Body of pancreas (tissue), 4 donors: ENCODE measurements at regions not wholly inside any gene's neighbourhood (a gene's known extent, or its start where the extent isn't known, plus 50 kb on each side); places are given as distances from the start of the nearest gene placed in this dataset.
A peak's percentile ranks its signal among the peaks of the same experiment; 100 is the strongest.

ENCODE experiments used
- ATAC-seq: fragments of 150-250 bp; one replicate; pipeline ENCODE4 v1.9.1; 2016
- DNase-seq, 4 donors: peaks; one replicate each; pipeline ENCODE4 v3.0.0-alpha.2; 2019
- H3K27ac ChIP-seq, 4 donors: fragments of 200-600 bp; sonication (generic); 1 replicate in 3 of 4; 2 replicates in 1 of 4; pipeline versions ENCODE4 v1.5.1 to v1.6.1; 2016 to 2019; ENCODE audit warnings: mild to moderate bottlenecking in 1 of 4, mixed read lengths in 1 of 4, moderate library complexity in 1 of 4
- H3K27me3 ChIP-seq, 2 donors: fragments of 200-600 bp; sonication (generic); one replicate each; pipeline ENCODE4 v1.6.0; 2016; ENCODE audit warnings: mild to moderate bottlenecking in 1 of 2
- H3K36me3 ChIP-seq, 2 donors: fragments of 200-600 bp; sonication (generic); replicated peaks in 1 of 2; 2 replicates each; pipeline ENCODE4 v1.5.1; 2016; ENCODE audit warnings: low read depth in 2 of 2; ENCODE audit not compliant: insufficient read depth in 1 of 2
- H3K4me1 ChIP-seq: fragments of 200-600 bp; sonication (generic); one replicate; pipeline ENCODE4 v1.6.0; 2016
- H3K4me3 ChIP-seq, 2 donors: fragments of 200-600 bp; sonication (generic); 1 replicate in 1 of 2; 2 replicates in 1 of 2; pipeline ENCODE4 v1.5.1; 2016 to 2019
- H3K9me3 ChIP-seq, 3 donors: fragments of 200-600 bp; sonication (generic); 1 replicate in 2 of 3; 2 replicates in 1 of 3; pipeline ENCODE4 v1.5.1; 2016
- CTCF ChIP-seq, 7 experiments: fragments of 450-650 bp in 4 of 7; fragments of 200-600 bp in 3 of 7; sonication (generic) in 3 of 7; IDR thresholded peaks; one replicate each; pipeline ENCODE4 v1.5.1; 2016 to 2019; ENCODE audit warnings: antibody characterized with exemption in 7 of 7
- POLR2A ChIP-seq, 3 donors: fragments of 450-650 bp; IDR thresholded peaks; one replicate each; pipeline ENCODE4 v1.6.1; 2016; ENCODE audit warnings: antibody characterized with exemption in 3 of 3, mild to moderate bottlenecking in 2 of 3
- WGBS, 2 donors: methylation state at CpG; one replicate each; pipeline ENCODE4 v1.1.5; 2017; 5-methylcytosine and 5-hydroxymethylcytosine counted together
- intact Hi-C: fragments of 100-400 bp; cut with DNase I; formaldehyde crosslinking; loops from one replicate; pipeline ENCODE4 v1.15.1; 2023

- H3K4me3 ChIP-seq, result no peak overlapping the region
- no peaks in the 10 kb centered on the region for H3K27me3 ChIP-seq
- no peak for TF ChIP-seq CTCF (IDR thresholded peaks at IDR 0.05)
- TF ChIP-seq POLR2A (IDR thresholded peaks at IDR 0.05), result no peak
- no peaks in the 10 kb centered on the region for H3K4me1 ChIP-seq
- intact Hi-C loops, result no loop called here
- WGBS, 2 donors, result 83 to 91% methylated on average over 4 of the region's 4 CpGs
- no peaks in the 10 kb centered on the region for H3K36me3 ChIP-seq
- ATAC-seq, result no peak
- no peak for DNase-seq
- no peak overlapping the region for H3K27ac ChIP-seq
- H3K9me3 ChIP-seq, result no peaks in the 10 kb centered on the region
These were observed 666.9 kb upstream of the SOX9 start for GRCh38 chr17:71453876-71454422.

DNA sequence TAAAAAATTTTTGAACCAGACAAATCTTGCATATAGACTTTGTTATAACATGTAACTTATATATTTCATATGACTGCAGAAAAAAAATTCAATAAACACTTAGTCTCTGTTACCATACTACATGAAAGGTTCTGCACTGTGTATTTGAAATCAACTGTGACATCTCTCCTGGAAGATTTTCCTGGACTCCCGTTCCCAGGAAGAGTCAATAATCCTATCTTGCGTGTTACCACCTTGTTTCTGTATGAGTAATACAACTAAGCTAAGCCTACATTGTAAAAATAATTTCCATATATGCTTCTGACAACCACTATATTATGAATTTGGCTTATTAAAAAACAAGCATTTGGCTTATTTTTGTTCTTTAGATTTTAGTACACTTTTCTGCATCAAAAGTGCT, 665.6 kb upstream of the SOX9 start:
- WGBS, 2 donors, result 51 to 54% methylated on average over 2 of the region's 2 CpGs
- ATAC-seq, result no peak
- Histone ChIP-seq H3K27me3 (no peaks in the 10 kb centered on the region), H3K9me3 (no peaks in the 10 kb centered on the region), H3K4me3 (no peak overlapping the region), H3K4me1 (no peaks in the 10 kb centered on the region), H3K27ac (no peak overlapping the region), H3K36me3 (no peaks in the 10 kb centered on the region)
- no peak for DNase-seq
- intact Hi-C loops, result no loop called here
- TF ChIP-seq POLR2A (IDR thresholded peaks at IDR 0.05), result no peak
- no peak for TF ChIP-seq CTCF (IDR thresholded peaks at IDR 0.05)

- Histone ChIP-seq H3K9me3 (no peaks in the 10 kb centered on the region), H3K27ac (no peak overlapping the region), H3K4me3 (no peak overlapping the region), H3K27me3 (no peaks in the 10 kb centered on the region), H3K36me3 (no peaks in the 10 kb centered on the region), H3K4me1 (no peaks in the 10 kb centered on the region)
- ATAC-seq (no peak), DNase-seq (no peak)
- WGBS, 2 donors, result 73 to 88% methylated on average over 5 of the region's 5 CpGs
- intact Hi-C loops, result no loop called here
- TF ChIP-seq CTCF (IDR thresholded peaks at IDR 0.05), result no peak
These were observed 662.5 kb upstream of the SOX9 start for GRCh38 chr17:71458322-71458721.

GRCh38 chr17:71460943-71461342, 659.9 kb upstream of the SOX9 start:
- Histone ChIP-seq H3K27ac (no peak overlapping the region), H3K27me3 (no peaks in the 10 kb centered on the region), H3K4me1 (no peaks in the 10 kb centered on the region), H3K4me3 (no peak overlapping the region), H3K36me3 (no peaks in the 10 kb centered on the region), H3K9me3 (no peaks in the 10 kb centered on the region)
- 45 to 48% methylated on average over 4 of the region's 4 CpGs for WGBS, 2 donors
- TF ChIP-seq POLR2A (IDR thresholded peaks at IDR 0.05) (no peak), CTCF (IDR thresholded peaks at IDR 0.05) (peak; percentile 18 to 57 (median 46))
- intact Hi-C loops, result no loop called here
- DNase-seq, result peak; percentile 41 to 64 (median 60)
- no peak for ATAC-seq

- no peak for DNase-seq
- Histone ChIP-seq H3K4me1 (no peaks in the 10 kb centered on the region), H3K36me3 (no peaks in the 10 kb centered on the region), H3K27ac (no peak overlapping the region), H3K4me3 (no peak overlapping the region), H3K27me3 (no peaks in the 10 kb centered on the region), H3K9me3 (no peaks in the 10 kb centered on the region)
- no peak for TF ChIP-seq CTCF (IDR thresholded peaks at IDR 0.05)
- TF ChIP-seq POLR2A (IDR thresholded peaks at IDR 0.05), result no peak
- intact Hi-C loops, result no loop called here
- no peak for ATAC-seq
- WGBS, 2 donors, result 73 to 80% methylated on average over 5 of the region's 5 CpGs
These were observed 659.2 kb upstream of the SOX9 start for GRCh38 chr17:71461498-71462169.
